Ovary (tissue), 3 donors: ENCODE measurements at regions not wholly inside any gene's neighbourhood (a gene's known extent, or its start where the extent isn't known, plus 50 kb on each side); places are given as distances from the start of the nearest gene placed in this dataset.

Experiments
- CTCF ChIP-seq, 3 donors: fragments of 450-650 bp in 2 of 3; fragments of 200-600 bp in 1 of 3; IDR thresholded peaks; one replicate each; pipeline versions ENCODE4 v1.5.1 to v1.8.0; 2016 to 2022; ENCODE audit warnings: antibody characterized with exemption in 3 of 3, mild to moderate bottlenecking in 1 of 3
- EP300 ChIP-seq: sonication (generic); formaldehyde crosslinking; IDR thresholded peaks from one replicate; pipeline ENCODE4 v1.6.1; 2017; ENCODE audit warnings: antibody characterized with exemption
- POLR2A ChIP-seq: fragments of 450-650 bp; IDR thresholded peaks from one replicate; pipeline ENCODE4 v1.6.1; 2017; ENCODE audit warnings: antibody characterized with exemption, mild to moderate bottlenecking, moderate library complexity
- donor health status: DM: no; HTN: no; CAD: no.

GRCh38 chr5:165894916-165895315, 2389.5 kb downstream of the MAT2B start:
- TF ChIP-seq CTCF (IDR thresholded peaks at IDR 0.05) = no peak
- TF ChIP-seq EP300 = no peak
- TF ChIP-seq POLR2A = no peak
